ENCODE measurements at regions not wholly inside any gene's neighbourhood (a gene's known extent, or its start where the extent isn't known, plus 50 kb on each side); places are given as distances from the start of the nearest gene placed in this dataset.

GRCh38 chr11:116439361-116439677, 333.5 kb downstream of the BUD13 start:
- TF ChIP-seq CTCF (conservative IDR thresholded peaks at IDR 0.05 in 1 of 2, IDR thresholded peaks at IDR 0.05 in 1 of 2; ENCODE audit: low read depth in 1 of 2, low read length in 2 of 2) (no peak), EZH2 (IDR thresholded peaks at IDR 0.05; ENCODE audit: low read length, missing control alignments) (no peak)
